MCF 10A (cell line): ENCODE measurements at regions not wholly inside any gene's neighbourhood (a gene's known extent, or its start where the extent isn't known, plus 50 kb on each side); places are given as distances from the start of the nearest gene placed in this dataset.

ENCODE experiments used
- BruUV-seq: library from RNA; stranded (reverse); fragments of 400-500 nt; replicated peaks from 2 replicates; lab custom pipeline; 2021; lab: Mats Ljungman, UMichigan
- CTCF ChIA-PET: fragments of 300-600 bp; sonication (Branson Sonifier 250); formaldehyde crosslinking; extraction: SDS; loops from one replicate; lab custom pipeline; 2021; ENCODE audit warnings: antibody characterized with exemption, inconsistent platforms; lab: Yijun Ruan, JAX
- POLR2A ChIA-PET: fragments of 300-600, 350-650 bp; sonication (Branson Sonifier 250); formaldehyde crosslinking; extraction: SDS; loops from one replicate; lab custom pipeline; 2020; ENCODE audit warnings: antibody characterized with exemption, inconsistent platforms; lab: Yijun Ruan, JAX
- DNase-seq: peaks from one replicate; pipeline ENCODE4 v3.0.0-alpha.2; 2018; ENCODE audit not compliant: unreplicated experiment
- H3K27ac Mint-ChIP-seq: one replicate; pipeline ENCODE4 v1.8.0; 2022; ENCODE audit warnings: mild to moderate bottlenecking, low read depth, mixed read lengths; ENCODE audit not compliant: unreplicated experiment
- H3K27me3 Mint-ChIP-seq: one replicate; pipeline ENCODE4 v1.8.0; 2022; ENCODE audit warnings: mixed read lengths; ENCODE audit not compliant: insufficient read depth, unreplicated experiment
- H3K36me3 Mint-ChIP-seq: one replicate; pipeline ENCODE4 v1.8.0; 2022; ENCODE audit warnings: mild to moderate bottlenecking, moderate library complexity, mixed read lengths; ENCODE audit not compliant: insufficient read depth, unreplicated experiment
- H3K4me1 Mint-ChIP-seq: one replicate; pipeline ENCODE4 v1.8.0; 2022; ENCODE audit warnings: mixed read lengths; ENCODE audit not compliant: insufficient read depth, unreplicated experiment
- H3K4me3 Mint-ChIP-seq: one replicate; pipeline ENCODE4 v1.8.0; 2022; ENCODE audit warnings: mild to moderate bottlenecking, moderate library complexity, mixed read lengths; ENCODE audit not compliant: unreplicated experiment
- H3K9me3 Mint-ChIP-seq: one replicate; pipeline ENCODE4 v1.8.0; 2022; ENCODE audit warnings: mixed read lengths; ENCODE audit not compliant: unreplicated experiment
- CTCF ChIP-seq: fragments of 200-600 bp; IDR thresholded peaks from one replicate; pipeline ENCODE4 v1.8.0; 2022; ENCODE audit warnings: antibody characterized with exemption, mild to moderate bottlenecking; ENCODE audit not compliant: unreplicated experiment
- intact Hi-C: fragments of 100-400 bp; cut with micrococcal nuclease; formaldehyde crosslinking; loops from 2 replicates; pipeline ENCODE4 v1.14.1; 2022

- Mint-ChIP-seq H3K27me3 (no peaks in the 10 kb centered on the region), H3K27ac (no peak overlapping the region), H3K4me1 (no peaks in the 10 kb centered on the region), H3K36me3 (no peaks in the 10 kb centered on the region), H3K9me3 (no peaks in the 10 kb centered on the region), H3K4me3 (no peak overlapping the region)
- ChIA-PET CTCF (no interaction called here), POLR2A (no interaction called here)
- no peak for DNase-seq
- intact Hi-C loops, result no loop called here
- no TSS peak for BruUV-seq
- no peak for TF ChIP-seq CTCF
These were observed 63.3 kb upstream of the ARHGAP18 start for GRCh38 chr6:129773304-129773703.

- BruUV-seq, result no TSS peak
- H3K4me3 Mint-ChIP-seq, result no peak overlapping the region
- intact Hi-C loops, result no loop called here
- TF ChIP-seq CTCF, result no peak
- no peaks in the 10 kb centered on the region for H3K36me3 Mint-ChIP-seq
- no peaks in the 10 kb centered on the region for H3K27me3 Mint-ChIP-seq
- H3K9me3 Mint-ChIP-seq, result no peaks in the 10 kb centered on the region
- CTCF ChIA-PET, result interaction anchor here (0.9 to 1.2 kb wide), 2 partner anchors 8 to 10 kb away, joined by 3 to 4 read pairs; no protein-coding TSS in a partner anchor
- POLR2A ChIA-PET, result no interaction called here
- H3K4me1 Mint-ChIP-seq, result peaks cover 4% of the 10 kb centered on the region
- no peak for DNase-seq
- no peak overlapping the region for H3K27ac Mint-ChIP-seq
These were observed 61.7 kb upstream of the ARHGAP18 start for GRCh38 chr6:129771678-129772077.

- ChIA-PET CTCF (interaction anchor here (0.7 to 1.4 kb wide), 3 partner anchors 11 to 171 kb away, joined by 3 to 4 read pairs (median 3); no protein-coding TSS in a partner anchor), POLR2A (interaction anchor here (1.4 kb wide), 1 partner anchor 14 kb away, joined by 4 read pairs; no protein-coding TSS in a partner anchor)
- intact Hi-C loops, result no loop called here
- H3K27me3 Mint-ChIP-seq, result no peaks in the 10 kb centered on the region
- H3K4me1 Mint-ChIP-seq, result peaks cover 4% of the 10 kb centered on the region
- TF ChIP-seq CTCF, result no peak
- no peak overlapping the region for H3K4me3 Mint-ChIP-seq
- DNase-seq, result no peak
- BruUV-seq, result no TSS peak
- no peaks in the 10 kb centered on the region for H3K9me3 Mint-ChIP-seq
- H3K27ac Mint-ChIP-seq, result no peak overlapping the region
- no peaks in the 10 kb centered on the region for H3K36me3 Mint-ChIP-seq
These were observed 58.0 kb upstream of the ARHGAP18 start for GRCh38 chr6:129767776-129768485.

- Mint-ChIP-seq H3K9me3 (no peaks in the 10 kb centered on the region), H3K27ac (no peak overlapping the region), H3K27me3 (no peaks in the 10 kb centered on the region), H3K4me3 (peak overlapping the region; percentile 64), H3K4me1 (peaks cover 4% of the 10 kb centered on the region), H3K36me3 (no peaks in the 10 kb centered on the region)
- no peak for TF ChIP-seq CTCF
- BruUV-seq, result no TSS peak
- intact Hi-C loops, result no loop called here
- ChIA-PET POLR2A (interaction anchor here (1.4 kb wide), 1 partner anchor 15 kb away, joined by 4 read pairs; no protein-coding TSS in a partner anchor), CTCF (interaction anchor here (0.7 to 1.4 kb wide), 3 partner anchors 10 to 170 kb away, joined by 3 to 4 read pairs (median 3); no protein-coding TSS in a partner anchor)
- DNase-seq, result peak; percentile 38
These were observed 57.2 kb upstream of the ARHGAP18 start for GRCh38 chr6:129766959-129767728.
